LNCaP clone FGC (cell line): ENCODE measurements at regions not wholly inside any gene's neighbourhood (a gene's known extent, or its start where the extent isn't known, plus 50 kb on each side); places are given as distances from the start of the nearest gene placed in this dataset.

ENCODE experiments used
- DNase-seq: peaks from one replicate; pipeline ENCODE4 v3.0.0-alpha.2; 2011; ENCODE audit warnings: low read depth
- H3K4me3 ChIP-seq: 2 replicates; pipeline ENCODE4 v1.5.1; 2011; ENCODE audit warnings: mild to moderate bottlenecking, low read depth, low read length, control low read depth
- CTCF ChIP-seq: IDR thresholded peaks from 2 replicates; pipeline ENCODE4 v1.5.1; 2012; ENCODE audit warnings: mild to moderate bottlenecking; ENCODE audit not compliant: control insufficient read depth, insufficient read depth; ENCODE audit errors: extremely low read depth

GRCh38 chr18:45487581-45487980 is 127.7 kb upstream of the SLC14A2 start:
- TF ChIP-seq CTCF = no peak
- DNase-seq = no peak
- H3K4me3 ChIP-seq = no peak overlapping the region

DNA sequence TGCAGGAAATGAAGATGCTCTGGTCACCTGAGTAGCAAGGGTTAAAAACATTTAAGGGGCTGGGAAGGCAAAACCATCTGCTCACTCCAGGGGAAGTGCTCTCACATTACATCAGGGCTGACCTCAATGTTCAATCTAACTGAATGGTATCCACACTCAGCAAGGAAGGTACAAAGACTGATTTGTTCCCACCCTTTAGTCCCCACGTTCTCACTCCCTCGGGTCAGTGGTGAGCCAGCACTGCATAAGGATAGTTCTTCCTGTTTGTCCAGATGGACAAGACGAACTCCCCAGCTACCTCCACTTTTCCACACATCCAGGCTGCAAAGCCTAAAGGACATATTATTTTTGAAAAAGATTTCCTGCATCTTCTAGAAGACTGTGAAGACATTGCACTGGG is 126.6 kb upstream of the SLC14A2 start:
- H3K4me3 ChIP-seq = no peak overlapping the region
- no peak for DNase-seq
- TF ChIP-seq CTCF = no peak

DNA sequence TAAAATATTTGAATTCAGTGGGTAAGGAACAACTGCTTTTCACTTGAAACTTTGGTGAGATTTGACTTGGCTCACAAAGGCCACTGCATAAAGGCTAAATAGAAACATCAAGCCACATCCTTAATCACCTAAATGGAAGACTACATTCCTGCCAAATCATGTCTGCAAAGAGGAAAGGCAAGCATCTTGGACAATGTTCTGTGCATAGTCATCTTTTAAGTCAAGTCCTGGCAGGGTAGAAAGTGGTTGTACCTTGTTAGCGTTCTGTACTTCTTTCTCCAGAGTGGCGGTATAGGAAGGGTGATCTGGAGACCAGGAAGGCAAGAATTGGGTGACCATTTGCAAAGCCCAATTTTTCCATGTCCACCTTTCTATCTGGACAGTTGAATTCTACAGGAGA is 121.4 kb upstream of the SLC14A2 start:
- no peak overlapping the region for H3K4me3 ChIP-seq
- no peak for DNase-seq
- no peak for TF ChIP-seq CTCF

DNA sequence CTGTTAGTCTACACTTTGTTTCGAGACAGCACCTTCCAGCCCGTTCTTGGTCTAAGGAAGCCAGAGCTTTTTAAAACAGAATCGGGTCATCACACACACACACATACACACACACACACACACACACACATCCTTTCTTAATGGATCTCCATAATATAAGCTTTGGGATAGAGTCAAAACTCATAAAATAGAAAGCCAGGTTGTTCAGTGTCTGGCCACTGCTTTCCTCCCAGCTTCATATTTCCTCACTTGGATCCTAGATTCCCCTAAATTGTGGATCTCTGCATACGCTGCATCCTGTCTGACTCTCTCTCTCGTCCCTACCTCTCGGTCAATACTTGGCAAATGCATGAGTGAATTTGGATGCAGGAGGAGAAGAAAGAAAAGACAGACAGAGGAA is 120.5 kb upstream of the SLC14A2 start:
- no peak overlapping the region for H3K4me3 ChIP-seq
- TF ChIP-seq CTCF = no peak
- no peak for DNase-seq

DNA sequence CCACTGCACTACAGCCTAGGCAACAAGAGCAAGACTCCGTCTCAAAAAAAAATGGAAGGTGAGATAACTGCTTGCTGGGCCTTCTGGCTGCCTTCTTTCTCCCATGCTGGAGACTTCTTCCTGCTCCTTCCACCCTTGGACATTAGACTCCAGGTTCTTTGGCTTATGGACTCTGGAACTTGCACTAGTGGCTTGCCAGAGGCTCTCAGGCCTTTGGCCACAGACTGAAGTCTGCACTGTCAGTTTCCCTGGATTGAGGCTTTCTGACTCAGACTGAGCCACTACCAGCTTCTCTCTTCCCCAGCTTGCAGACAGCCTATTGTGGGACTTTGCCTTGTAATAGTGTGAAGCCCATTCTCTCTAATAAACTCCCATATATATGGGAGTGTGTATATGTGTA is 118.5 kb upstream of the SLC14A2 start:
- DNase-seq = no peak
- no peak for TF ChIP-seq CTCF
- H3K4me3 ChIP-seq = no peak overlapping the region

DNA sequence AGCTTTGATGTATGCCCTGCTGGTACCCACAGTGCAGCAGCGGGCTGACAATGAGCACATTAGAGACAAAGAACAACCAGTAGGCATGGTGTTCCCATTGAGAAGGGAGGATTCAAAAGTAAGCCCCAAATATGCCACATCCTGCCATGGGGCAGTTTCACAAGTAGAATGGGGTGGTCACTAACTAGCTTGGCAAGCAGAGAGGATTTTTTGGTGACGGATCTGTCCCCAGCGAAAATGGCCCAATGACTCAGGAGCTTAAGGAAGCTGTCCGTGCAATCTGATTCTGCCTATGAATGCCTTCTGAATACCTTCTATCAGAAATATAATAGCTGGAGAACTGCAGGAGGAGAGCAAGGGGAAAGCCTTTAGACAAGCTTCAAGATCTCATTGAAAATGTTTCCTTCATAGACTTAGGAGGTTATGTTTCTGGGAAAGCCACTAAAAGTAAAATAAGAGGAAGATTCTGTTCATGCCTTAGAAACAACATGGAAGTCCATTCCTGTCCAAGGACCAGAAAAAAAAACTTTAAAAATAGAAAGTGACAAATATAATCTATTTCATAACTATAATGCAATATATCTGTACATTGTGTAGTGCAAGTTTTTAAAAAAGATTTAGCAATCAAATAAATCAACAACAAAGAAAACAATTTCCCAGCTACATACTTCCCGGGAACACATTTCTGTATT is 117.5 kb upstream of the SLC14A2 start:
- DNase-seq = no peak

More for the DNA sequence above, 117.5 kb upstream of the SLC14A2 start:
- H3K4me3 ChIP-seq = no peak overlapping the region
- no peak for TF ChIP-seq CTCF
